GM21447 (cell line): ENCODE measurements at regions not wholly inside any gene's neighbourhood (a gene's known extent, or its start where the extent isn't known, plus 50 kb on each side); places are given as distances from the start of the nearest gene placed in this dataset.
"Not testable (repeated sequence)": the region's sequence is repeated elsewhere in the genome, so short reads cannot be mapped to it uniquely, and the experiment has no call there.

Experiments
- ATAC-seq: cut with Tn5 transposase; IDR thresholded peaks from one replicate; pipeline ENCODE4 v1.9.1; 2021; ENCODE audit not compliant: unreplicated experiment

- not testable (repeated sequence) for ATAC-seq
Measured at GRCh38 chr17:30644287-30644686, 167.1 kb downstream of the GOSR1 start.

- ATAC-seq = not testable (repeated sequence)
Measured at GRCh38 chr17:30641428-30641827, 164.2 kb downstream of the GOSR1 start.

- ATAC-seq = not testable (repeated sequence)
Measured at GRCh38 chr17:30639391-30639790, 162.2 kb downstream of the GOSR1 start.

GRCh38 chr17:30638968-30639367 is 161.8 kb downstream of the GOSR1 start:
- ATAC-seq = not testable (repeated sequence)

- ATAC-seq = not testable (repeated sequence)
Measured at GRCh38 chr17:30631651-30632050, 154.4 kb downstream of the GOSR1 start.

GRCh38 chr17:30625380-30625779 is 148.2 kb downstream of the GOSR1 start:
- ATAC-seq = not testable (repeated sequence)

- not testable (repeated sequence) for ATAC-seq
Measured at GRCh38 chr17:30624180-30624579, 147.0 kb downstream of the GOSR1 start.

- not testable (repeated sequence) for ATAC-seq
Measured at GRCh38 chr17:30609682-30610081, 132.5 kb downstream of the GOSR1 start.

GRCh38 chr17:30605523-30605922 is 128.3 kb downstream of the GOSR1 start:
- ATAC-seq = no peak

GRCh38 chr17:30605027-30605426 is 127.8 kb downstream of the GOSR1 start:
- ATAC-seq = no peak

GRCh38 chr17:30602396-30602795 is 125.2 kb downstream of the GOSR1 start:
- ATAC-seq = not testable (repeated sequence)

GRCh38 chr17:30601984-30602383 is 124.8 kb downstream of the GOSR1 start:
- not testable (repeated sequence) for ATAC-seq

GRCh38 chr17:30600830-30601494 is 123.8 kb downstream of the GOSR1 start:
- peak; percentile 18 for ATAC-seq

GRCh38 chr17:30600060-30600829 is 123.0 kb downstream of the GOSR1 start:
- peak; percentile 85 for ATAC-seq

- no peak for ATAC-seq
Measured at GRCh38 chr17:30599428-30600059, 122.3 kb downstream of the GOSR1 start.

- no peak for ATAC-seq
Measured at GRCh38 chr17:30597776-30598288, 120.6 kb downstream of the GOSR1 start.

- ATAC-seq = not testable (repeated sequence)
Measured at GRCh38 chr17:30596948-30597775, 120.0 kb downstream of the GOSR1 start.

GRCh38 chr17:30594953-30595371 is 117.8 kb downstream of the GOSR1 start:
- not testable (repeated sequence) for ATAC-seq

- ATAC-seq = no peak
Measured at GRCh38 chr17:30594223-30594952, 117.2 kb downstream of the GOSR1 start.
